ENCODE measurements at regions not wholly inside any gene's neighbourhood (a gene's known extent, or its start where the extent isn't known, plus 50 kb on each side); places are given as distances from the start of the nearest gene placed in this dataset.

DNA sequence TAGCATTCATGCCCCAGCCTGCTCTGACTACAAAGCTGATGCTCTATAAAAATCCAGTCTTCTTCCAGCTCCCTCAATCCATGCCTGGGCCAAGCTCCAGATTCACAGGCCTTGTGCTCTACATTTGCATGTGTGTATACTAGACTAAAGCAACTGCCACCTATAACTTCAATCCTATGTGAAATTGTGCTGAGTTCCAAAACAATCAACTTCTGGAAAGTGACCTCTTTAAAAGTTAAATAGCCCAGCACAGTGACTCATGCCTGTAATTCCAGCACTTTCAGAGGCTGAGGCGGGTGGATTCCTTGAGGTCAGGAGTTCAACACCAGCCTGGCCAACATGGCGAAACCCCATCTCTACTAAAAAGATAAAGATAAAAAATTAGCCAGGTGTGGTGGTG, 114.3 kb upstream of the ZC3H12C start:
- DNase-seq = no peak

DNA sequence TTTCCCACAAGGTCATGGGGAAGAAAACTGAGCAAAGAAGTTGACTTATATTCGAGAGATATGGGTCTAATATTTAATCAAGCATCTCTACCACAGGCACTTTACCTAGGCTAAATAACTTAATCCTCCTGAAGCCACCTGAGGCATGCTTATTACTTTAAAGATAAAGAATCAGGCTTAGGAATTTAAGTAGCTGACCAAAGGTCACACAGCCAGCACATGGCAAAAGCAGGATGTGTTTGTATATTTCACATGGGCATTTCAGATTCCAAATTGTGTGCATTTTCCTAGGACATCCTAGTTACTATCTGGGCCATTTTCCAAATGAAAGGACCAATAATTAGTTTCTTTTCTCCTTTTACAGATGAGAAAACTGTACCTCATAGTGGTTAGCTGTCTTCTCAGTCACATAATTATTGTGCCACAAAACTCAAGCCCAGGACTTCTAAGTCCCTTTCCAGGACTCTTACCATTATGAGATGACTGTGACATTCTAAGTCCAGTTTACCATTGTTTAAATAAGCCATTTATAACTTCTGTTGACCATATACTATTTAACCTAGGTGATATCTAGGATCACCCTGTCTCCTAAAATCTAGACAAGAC, 112.1 kb upstream of the ZC3H12C start:
- no peak for DNase-seq

DNA sequence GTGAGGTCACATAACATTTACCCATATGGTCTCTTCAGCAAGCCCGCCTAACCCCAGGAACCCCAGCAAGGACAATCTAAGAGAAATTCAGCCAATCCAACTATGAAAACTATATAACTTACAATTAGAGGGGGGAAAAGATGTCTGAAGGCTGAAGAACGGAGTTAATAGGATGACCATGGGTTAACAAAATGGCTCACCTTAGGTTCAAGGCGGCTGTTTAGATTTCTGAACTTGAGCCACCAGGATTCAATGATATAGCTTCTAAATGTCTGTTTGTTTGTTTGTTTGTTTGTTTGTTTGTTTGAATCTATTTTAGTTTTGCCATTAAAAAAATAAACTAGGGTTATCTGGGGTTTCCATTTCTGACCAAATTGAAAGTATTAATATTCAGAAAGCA, 109.8 kb upstream of the ZC3H12C start:
- no peak for DNase-seq

DNA sequence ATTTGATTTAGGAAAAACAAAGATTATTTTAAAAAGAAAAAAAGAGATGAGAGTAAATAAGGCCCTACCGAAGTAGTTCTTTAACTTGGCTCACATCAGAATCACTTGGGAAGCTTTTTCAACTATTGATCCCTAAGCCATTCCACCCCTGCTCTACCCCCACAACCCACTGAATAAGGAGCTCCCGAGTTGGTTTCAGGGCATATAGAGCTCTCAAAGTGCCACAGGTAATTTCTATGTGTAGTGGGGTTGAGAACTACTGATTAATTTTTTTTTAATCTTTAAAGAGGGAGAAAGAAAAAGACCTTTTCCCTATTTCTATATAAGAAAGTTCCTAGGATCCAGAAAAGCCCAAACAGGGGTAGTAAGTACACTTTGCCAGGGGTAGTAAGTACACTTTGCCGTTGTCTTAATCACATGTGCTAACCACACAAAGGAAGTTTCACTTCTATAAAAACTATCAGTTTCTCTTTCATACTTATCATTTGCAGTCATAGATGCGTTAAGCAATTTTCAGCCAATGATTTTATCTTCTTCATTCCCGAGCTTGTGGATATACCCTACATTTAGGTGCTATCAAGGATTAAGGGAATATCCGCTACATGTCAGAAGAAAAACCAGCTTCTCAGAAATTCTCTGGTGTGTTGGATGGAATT, 108.4 kb upstream of the ZC3H12C start:
- DNase-seq = peak; percentile 39 to 65

DNA sequence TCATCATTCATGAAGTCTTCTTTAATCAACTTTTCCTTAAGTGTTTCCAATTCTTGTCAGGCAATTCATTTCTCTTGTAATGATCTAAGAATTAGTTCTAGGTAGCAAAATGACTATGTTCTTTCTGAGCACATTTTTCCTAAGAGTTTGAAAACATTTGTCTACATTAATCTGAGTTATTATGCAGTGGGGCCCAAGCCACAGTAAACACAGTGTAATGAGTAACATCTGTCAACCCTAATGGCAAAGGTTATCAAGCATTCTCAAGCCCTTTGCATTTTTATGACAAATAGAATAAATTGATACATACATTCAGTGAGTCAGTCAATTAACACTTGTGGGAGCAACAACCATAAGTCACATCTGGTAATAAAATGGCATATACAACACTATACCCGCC, 106.7 kb upstream of the ZC3H12C start:
- DNase-seq = no peak

DNA sequence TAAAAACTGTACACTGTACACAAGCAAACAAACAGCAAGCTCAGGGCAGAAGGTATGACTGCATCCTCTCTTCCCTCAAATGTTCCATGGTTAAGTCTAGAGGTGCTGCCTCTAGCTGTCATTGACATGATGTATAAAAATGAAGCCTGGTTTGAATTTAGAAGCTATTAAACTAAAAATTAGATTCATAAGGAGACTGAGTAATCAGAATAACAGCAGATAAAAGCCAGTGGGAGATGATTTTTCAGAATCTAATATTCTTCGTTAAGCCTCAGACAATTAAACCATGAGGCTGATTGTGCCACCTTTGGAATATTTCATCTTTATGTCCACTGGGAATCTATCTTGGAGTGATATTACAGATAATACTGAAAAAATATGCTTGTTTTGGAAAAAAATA, 101.4 kb upstream of the ZC3H12C start:
- DNase-seq = no peak

DNA sequence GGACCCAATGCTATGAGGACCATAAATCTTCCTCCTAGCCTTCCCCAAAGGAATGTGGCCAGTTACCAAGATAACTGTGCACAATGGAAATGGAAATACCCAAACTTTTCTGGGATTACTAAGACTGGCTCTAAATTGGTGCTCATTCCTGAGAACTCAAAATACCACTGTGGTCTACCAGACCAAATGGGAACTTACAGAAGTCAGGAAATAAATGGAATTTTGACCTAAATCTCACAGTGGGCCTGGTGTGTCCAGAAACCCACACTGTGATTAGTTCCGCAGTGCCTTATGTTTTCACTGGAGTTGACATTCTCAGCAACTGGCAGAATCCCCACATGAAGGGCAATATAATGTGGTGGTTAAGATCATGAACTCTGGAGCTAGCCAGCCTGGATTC, 99.4 kb upstream of the ZC3H12C start:
- no peak for DNase-seq

DNA sequence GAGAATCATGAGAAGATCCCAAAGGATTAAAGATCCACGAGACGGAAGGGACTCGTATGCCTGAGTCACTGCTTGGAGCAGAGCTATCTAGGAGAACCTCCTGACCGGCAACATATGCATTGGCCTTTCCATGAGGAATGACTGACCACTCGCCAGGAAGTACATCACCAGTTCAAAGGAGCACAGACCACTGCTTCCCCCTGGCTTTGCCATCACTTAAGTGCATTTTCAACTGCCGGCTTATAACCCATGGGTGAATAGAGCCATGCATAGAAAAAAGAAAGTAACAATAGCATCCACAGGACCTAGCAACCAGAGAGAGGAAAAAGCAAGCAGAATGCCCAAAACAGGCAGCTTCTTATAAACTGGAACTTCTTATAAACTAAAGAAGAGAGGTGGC, 98.3 kb upstream of the ZC3H12C start:
- no peak for DNase-seq

DNA sequence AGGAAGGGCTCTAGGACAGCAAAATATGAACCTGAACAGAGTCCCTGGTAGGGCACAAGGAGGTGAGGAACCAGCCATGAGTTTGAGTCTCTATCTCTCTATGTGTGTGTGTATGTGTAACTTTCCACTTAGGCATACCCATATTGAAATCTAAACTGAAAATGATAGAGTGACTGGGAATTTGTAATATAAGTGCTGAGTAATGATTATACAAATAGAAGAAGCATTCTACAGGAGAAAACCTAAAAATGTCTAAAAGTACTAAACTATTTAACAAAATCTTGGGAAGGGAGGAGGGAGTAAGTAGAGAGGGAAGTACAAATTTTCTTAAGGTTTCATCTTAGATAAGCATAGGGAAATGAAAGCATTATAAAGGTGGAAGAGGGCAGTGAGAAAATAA, 97.1 kb upstream of the ZC3H12C start:
- DNase-seq = no peak

DNA sequence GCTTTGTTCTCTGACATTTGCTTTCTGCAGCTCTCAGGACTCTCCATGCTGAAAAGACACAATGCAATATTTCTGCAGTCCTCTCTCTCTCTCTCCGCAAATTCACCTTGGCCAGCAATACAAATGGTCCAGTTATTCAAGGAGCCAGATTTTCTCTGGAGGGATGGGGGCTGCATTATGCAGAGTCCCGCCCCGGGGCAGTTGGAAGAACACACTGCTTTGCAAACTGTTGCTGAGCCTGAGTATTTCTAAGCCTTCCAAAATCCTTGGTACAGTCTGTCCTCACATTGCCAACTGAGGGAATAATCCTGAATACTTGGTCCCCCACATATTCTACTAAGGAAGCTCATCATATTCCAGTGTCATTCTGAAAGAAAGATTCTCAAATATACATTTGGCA, 94.3 kb upstream of the ZC3H12C start:
- no peak for DNase-seq

DNA sequence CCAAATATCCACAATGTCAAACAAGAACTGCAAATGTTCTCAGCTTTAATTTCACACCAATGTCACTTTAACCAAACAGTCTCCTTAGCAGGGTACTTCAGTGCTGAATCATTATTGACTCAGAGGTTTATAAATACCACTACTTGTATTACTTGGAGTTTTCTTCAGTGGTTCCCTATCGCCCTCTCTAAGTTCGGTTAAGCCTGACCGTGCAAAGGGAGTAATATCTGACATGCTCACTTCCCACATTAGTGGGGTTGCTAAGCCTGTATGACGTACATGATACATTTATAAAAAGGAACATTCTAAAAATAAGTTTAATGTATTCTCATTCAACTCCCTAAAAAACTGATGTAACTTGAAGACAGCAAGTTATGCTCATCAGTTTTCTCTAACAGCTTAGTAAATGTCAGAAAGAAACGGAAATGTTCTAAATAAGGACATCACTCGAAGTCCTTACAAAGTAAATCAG, 93.1 kb upstream of the ZC3H12C start:
- DNase-seq = peak; percentile 93

DNA sequence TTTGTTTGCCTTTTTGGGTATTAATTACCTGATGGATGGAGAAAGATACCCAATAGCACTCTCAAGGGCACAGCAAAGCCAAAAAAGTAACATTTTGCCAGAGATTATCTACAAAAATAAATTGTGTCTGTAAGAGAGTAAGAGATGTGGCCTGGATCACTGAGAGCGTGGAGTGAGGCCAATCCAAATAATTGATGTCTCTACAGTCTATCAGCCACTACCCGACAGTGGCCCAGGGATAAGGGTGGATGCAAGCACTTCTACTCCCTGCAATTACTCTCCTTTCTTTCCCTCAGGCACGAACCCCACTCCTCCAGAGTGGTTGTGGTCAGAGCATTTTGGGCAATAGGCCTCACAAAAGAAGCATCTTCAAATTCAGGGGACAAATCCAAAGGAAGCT, 92.3 kb upstream of the ZC3H12C start:
- DNase-seq = no peak

DNA sequence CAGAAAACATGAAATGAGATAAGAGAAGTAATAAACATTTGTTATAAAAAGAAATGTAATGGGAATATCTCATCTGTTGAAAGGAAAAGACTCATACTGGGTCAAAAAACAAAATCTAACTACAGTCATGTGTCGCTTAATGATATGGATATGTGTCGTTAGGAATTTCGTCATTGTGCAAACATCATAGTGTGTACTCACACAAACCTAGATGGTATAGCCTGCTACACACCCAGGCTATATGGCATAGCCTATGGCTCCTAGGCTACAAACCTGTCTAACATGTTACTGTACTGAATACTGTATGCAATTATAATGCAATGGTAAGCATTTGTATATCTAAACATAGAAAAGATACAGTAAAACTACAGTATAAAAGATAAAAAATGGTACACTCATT, 89.8 kb upstream of the ZC3H12C start:
- no peak for DNase-seq

DNA sequence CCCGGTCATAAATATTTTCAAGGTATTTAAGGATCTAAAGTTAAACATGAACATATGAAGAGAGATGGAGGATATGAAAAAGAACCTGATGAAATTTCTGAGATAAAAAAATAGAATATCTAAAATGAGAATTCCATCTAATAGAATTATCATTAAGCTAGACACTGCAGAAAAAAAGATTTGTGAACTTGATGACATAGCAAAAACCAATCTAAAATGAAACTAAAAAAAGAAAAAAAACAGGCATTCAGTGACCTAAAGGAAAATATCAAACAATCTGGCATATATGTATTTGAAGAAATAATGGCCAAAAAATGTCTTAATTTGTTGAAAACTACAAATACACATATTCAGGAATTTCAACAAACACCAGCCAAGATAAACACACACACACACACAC, 81.6 kb upstream of the ZC3H12C start:
- DNase-seq = no peak

DNA sequence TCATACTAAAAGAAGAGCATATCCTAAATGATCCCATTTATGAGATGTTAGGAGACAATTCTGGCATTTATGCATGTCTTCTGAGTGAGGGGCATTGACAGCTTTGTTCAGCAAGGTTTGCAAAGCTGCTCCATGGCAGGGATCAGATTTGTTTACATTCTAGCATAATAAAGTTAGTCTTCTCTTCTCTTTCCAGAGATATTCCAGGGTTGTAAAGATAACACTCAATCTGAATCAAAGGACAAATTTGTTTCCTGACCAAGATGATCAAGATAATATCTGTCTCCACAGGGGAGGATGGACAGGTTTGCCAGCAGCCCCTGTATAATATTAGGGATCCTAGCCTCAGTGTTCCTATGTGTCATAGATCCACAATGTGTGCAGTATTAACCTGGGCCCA, 77.5 kb upstream of the ZC3H12C start:
- DNase-seq = no peak

DNA sequence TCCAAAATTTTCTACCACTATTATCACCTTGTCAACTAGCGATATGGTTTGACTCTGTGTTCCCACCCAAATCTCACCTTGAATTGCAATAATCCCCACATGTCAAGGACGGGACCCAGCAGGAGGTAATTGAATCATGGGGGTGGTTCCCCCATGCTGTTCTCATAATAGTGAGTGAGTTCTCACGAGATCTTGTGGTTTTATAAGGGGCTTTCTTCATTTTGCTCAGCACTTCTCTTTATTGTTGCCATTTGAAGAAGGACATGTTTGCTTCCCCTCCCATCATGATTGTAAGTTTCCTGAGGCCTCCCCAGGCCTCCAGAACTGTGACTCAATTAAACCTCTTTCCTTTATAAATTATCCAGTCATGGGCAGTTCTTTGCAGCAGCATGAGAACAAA, 73.5 kb upstream of the ZC3H12C start:
- DNase-seq = no peak

DNA sequence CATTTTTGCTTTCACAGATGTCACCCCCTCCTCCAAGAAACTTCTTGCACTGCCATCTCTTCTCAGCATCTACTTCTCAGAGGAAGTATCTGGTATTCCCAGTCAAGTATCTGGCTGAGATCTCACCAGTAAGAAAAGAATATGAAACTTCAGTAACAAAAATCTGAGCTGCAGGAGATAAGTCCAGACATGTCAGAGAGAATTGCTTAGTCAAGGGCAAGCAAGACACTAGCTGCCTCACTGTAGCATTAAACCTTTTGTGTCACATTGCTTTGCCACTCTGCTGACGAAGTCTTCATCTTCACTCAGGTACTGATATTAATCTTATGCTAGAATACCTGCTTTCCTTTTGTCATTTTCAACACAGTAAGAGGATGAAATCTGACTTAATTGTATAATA, 70.6 kb upstream of the ZC3H12C start:
- DNase-seq = no peak

DNA sequence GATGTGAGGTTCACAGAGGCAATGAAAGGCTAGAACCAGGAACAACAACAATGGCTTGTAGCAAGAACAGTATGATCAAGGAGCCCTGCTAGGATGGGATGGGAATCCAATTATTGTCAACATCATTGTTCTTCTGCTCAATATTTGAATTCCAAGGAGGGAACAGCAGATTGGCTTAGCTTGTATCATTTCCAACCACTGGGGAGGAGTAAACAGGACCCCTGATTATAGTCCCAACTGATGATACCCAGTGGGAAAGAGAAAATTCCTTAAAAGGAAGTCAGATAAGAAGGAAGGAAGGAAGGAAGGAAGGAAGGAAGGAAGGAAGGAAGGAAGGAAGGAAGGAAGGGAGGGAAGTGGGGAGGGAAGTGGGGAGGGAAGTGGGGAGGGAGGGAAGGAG, 69.5 kb upstream of the ZC3H12C start:
- DNase-seq = no peak

DNA sequence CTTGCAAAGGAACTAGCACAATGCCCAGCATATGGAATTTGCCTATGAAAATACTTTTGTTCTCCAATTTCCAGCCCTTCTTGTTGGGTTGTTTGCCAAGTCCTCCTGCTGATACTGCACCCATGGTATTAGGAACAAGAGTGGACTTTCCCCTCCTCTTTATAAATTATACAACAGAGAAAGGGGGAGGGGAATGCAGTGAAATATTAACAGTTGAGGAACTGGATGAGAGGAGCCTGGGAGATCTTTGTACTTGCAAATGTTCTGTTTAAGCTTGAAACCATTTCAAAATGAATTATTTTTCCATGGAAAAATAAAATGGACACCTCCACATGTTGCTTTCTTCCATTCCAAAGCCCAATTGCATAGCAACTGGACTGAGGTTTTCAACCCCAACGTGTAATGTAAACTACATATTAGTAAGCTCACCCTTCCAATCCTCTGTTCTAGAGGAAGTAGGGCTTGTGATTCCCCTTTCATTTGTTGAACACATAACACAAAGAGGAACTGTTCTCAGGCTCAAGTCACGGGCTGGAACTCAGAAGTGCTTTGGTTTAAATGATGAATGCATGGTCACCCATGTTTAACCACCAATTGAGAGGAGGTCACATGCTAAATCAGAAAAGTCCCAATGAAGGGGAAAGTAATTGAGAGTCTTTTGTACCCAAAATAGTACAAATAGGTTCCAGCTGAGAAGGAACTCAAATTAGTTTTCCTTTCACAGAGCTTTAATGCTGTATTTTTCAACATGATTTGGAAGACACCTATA, 66.2 kb upstream of the ZC3H12C start:
- peak; percentile 93 to 94 for DNase-seq

DNA sequence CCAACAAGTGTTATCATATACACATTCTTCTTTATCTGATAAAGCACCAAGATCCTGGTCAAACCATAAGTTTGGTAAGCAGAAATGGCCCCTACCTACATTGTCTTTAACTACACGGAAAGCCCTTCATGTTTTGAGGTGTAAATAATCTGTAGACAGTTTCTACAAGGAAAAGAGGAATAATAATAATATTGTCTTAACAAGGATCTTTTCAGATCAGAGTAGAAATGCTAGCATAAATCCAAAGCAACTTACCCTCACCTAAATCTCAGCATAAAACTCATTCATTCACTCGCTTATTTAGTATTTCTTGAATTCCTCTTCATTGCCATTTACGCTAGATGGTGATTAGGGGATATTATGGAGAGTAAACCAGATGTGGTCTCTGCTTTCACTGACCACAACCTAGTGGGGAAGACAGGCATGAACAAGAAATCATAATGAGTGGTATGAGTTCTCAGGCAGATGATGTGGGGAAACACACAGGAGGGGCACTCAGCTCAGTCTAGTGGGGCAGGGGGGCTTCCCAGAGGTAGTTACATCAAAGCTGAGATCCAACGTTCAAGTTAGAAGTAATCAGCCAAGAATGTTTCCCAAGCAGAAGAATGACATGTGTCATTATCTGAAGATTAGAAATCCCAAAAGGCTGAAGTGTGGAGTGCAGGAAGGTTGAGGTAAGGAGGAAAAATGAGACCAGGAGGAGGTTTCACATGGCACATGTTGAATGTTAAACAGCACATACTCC, 65.4 kb upstream of the ZC3H12C start:
- DNase-seq = no peak

DNA sequence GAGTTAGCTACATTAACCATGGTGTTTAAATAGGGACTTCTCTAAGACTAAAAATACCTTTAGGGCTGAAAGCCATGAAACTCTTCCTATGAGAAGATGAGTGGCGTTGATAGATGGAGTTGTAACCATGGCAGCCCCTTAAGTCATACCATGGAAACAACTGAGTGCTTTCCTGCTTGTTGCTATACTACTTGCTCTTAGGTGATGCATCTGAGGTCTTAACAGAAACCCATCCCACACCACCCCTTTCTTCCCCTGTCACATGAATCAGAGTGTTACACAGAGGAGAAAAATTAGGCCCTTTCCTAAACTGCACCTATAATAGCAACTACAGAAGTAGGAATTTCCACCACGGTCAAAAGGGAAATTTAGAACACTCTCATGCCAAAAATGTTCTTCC, 64.3 kb upstream of the ZC3H12C start:
- no peak for DNase-seq

DNA sequence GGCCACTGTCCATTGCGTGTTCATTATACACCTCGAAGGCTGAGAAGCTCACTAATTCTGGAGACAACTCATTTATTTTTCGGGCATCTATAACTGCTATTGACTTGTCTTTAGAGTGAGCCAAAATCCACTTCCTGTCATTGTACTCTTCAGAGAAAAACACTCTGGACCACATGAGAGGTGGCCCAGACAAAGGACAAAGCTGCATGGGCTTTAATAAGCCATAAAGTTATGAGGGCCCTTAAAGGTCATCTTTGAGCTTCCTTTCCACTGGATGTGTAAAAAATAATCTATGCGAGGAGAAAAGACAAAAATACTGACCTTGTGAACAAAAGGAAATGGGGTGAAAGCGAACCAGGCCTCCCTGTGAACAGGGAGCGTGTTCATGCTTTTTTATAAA, 63.5 kb upstream of the ZC3H12C start:
- no peak for DNase-seq

DNA sequence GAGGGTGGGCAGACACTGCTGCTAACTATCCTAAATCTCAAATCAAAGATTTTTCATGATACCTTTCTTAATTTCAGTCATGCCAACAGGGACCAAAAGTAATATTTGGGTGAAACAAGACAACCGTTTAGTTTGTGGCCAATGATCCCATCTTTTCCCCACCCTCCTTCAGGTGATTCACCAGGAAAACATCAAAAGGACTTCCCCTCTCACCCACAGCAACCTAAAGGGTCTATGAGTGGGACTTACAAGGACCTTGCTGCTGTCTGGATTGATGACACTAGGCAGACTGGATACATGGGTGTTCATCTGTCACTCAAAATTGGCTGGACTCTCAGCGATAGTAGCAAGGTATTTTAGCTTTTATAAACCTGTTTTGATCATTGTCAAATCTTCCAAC, 62.0 kb upstream of the ZC3H12C start:
- DNase-seq = no peak
